ENCODE measurements at regions not wholly inside any gene's neighbourhood (a gene's known extent, or its start where the extent isn't known, plus 50 kb on each side); places are given as distances from the start of the nearest gene placed in this dataset.

DNA sequence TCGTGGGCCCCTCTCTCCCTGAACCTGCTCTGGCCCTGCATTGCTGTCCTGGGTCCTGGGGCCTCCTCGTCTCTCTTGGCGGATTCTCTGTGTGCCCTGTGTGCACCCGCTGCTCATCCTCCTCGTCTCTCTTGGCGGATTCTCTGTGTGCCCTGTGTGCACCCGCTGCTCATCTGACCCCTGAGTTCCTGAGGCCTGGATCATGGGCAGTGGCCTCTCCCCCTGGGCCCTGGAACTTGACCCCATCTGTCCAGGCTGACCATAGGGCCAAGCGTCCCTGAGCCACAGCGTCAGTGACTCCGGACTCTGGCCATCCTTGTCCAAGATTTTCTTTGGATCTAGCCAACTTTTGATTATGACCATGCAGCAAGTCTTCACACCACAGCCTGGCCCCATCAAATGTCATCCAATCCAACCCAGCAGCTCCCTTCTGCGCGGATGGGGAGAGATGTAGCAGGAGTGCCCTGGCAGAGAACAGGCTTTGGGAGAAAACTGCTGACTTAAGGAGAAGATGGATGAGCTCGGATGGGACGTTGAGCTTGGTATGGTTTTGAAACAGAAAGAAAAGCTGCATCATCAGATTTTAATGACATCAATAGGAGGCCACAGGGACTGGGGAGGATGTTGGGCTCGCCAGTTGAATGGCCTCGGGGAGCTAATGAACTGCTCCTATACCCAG, 455.1 kb upstream of the HS6ST1 start:
- no peak for DNase-seq

- DNase-seq: no peak
These were observed 455.9 kb upstream of the HS6ST1 start for GRCh38 chr2:128774320-128775216.

DNA sequence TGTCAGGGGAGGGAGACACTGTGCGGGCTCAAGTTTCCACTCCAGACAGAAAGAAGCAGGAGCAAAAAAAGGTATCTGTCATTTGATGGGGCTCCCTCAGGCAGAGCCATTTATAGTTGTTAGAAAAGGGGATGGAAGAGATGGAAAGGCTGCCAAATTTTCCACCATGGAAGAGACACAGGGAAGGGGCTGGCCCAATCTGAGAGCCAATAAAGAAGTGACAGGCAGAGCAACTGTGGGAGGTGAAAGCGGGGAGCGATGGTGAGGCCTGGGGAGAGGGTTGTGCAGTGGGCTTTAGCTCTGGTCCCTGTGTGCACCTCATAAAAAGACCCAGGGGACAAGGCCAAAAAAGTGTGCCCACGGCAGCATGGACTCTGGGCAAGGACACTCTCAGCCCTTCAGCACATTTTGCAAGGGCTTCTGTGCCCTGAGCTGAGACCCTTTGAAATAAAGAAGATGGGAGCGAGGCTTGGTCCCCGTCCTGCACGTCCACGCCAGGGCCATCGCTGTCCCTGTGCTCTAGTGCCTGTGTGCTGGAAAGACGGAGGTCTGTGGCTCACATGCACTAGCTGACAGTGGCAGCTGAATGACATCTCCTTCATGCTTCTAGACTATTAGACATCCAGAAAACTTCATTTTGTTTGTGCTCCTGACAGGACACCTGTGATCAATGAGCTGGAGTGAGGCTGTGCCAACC, 456.7 kb upstream of the HS6ST1 start:
- no peak for DNase-seq

DNA sequence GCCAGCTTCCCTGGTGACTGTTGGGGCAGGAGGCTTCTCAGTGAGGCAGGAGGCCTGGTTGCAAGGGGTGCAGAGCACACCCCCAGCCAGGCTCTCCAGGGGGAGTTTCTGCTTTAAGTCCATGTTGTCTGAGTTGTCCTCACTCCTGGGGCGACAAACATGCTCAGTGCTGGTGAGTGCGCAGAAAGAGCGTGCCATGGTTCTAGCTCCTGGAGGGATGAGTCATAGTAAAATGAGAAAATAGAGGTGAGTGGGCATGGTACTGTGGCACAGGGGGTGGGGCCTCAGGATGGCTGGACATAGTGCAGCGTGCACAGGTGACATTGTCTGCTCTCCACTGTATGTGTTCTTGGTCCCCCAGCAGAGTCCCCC, 457.2 kb upstream of the HS6ST1 start:
- DNase-seq: no peak

GRCh38 chr2:128776461-128777195, 458.0 kb upstream of the HS6ST1 start:
- no peak for DNase-seq

DNA sequence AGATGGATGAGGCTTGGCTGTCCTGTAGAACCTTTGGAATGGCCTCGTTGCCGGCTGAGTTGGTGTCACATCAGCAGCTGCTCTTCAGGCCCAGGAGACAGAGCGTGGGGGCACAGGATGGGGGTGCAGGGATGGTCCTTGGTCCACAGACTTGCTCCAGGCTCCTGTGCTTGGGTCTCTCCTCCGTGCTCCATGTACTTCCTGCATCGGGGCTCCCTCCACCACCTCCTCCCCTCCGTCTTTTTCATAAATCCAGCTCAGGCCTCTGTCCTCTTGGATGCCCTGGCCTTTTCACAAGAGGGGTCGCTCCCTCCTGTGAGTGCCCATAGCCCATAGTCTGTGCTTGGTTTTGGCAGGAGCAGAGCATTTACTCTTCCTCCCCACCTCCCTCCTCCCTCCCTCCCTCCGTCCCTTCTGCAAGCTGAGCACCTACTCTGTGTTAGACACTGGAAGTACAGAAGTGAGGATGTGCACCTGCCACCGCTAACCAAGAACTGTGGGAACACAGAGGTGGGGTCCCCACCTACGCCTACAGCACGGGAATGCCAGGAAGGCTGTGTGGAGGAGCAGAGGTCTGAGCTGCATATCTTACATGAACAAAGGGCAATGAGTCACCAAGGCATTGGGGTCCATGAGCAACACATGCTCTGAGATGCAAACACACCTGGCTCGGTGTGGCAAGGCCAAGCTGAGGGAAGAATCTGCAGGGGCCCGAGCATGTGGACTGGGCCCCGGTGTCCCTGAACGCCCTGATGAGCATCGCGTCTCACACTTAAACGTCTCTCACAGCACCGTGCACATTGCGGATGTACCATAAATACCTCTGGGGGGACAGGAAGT, 458.7 kb upstream of the HS6ST1 start:
- no peak for DNase-seq

- no peak for DNase-seq
These were observed 460.2 kb upstream of the HS6ST1 start for GRCh38 chr2:128778843-128779242.

- DNase-seq: no peak
These were observed 460.8 kb upstream of the HS6ST1 start for GRCh38 chr2:128779301-128780095.

GRCh38 chr2:128780434-128781080, 461.9 kb upstream of the HS6ST1 start:
- DNase-seq: no peak

- DNase-seq: no peak
These were observed 462.5 kb upstream of the HS6ST1 start for GRCh38 chr2:128781166-128781565.

GRCh38 chr2:128781585-128782385, 463.1 kb upstream of the HS6ST1 start:
- DNase-seq: no peak

DNA sequence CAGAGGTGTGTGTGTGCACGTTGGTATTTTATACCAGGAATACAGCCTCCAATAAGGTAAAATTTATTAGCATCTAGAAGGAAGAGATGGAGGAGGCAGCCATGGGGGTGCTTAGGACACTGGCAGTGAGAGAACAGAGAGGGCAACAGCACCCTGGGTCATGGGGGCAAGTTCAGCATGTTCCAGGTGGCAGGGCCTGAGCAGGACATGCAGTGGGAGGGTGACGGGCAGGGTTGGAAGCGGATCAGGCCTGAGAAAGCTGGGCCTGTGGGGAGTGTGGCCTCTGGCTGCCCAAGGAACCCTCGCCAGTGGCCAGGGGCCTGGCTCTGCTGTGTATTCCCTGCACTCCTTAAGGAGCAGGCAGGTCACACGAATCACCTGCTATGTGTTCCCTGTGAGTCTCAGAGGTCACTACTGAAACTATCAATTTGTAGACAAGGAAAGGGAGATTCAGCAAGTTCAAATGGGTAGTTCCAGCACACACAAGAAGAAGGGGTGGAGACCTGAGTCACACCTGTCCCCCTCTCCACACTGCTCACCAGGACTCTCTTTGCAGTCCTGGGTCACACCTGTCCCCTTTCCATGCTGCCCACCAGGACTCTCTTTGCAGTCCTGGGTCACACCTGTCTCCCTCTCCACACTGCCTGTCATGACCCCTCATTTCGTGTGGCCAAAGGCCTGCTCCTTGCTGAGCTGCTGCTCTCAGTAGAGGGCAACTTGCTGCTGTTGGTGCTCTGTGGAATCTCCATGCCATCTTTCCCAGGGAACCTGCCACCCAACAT, 463.9 kb upstream of the HS6ST1 start:
- DNase-seq: no peak

- no peak for DNase-seq
These were observed 464.6 kb upstream of the HS6ST1 start for GRCh38 chr2:128783193-128783671.

DNA sequence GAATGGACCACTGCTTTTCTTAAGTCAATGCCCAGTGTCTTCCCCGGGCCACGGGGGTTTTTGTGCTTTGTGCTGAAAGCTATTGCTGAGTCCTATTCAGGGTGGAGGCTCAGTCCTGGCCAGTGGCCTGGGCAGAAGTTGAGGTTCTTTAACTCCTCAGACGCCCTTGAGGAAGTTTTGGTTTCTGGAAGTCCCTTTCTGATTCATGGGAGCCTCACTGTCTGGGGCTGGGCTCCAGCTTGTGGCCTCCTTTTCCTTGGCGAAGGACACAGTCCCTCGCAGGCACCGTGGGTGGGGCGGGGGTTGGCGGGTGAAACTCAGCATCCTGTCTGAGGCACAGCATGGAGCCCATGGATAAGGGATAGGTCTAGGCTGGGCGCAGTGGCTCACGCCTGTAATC, 465.2 kb upstream of the HS6ST1 start:
- no peak for DNase-seq

DNA sequence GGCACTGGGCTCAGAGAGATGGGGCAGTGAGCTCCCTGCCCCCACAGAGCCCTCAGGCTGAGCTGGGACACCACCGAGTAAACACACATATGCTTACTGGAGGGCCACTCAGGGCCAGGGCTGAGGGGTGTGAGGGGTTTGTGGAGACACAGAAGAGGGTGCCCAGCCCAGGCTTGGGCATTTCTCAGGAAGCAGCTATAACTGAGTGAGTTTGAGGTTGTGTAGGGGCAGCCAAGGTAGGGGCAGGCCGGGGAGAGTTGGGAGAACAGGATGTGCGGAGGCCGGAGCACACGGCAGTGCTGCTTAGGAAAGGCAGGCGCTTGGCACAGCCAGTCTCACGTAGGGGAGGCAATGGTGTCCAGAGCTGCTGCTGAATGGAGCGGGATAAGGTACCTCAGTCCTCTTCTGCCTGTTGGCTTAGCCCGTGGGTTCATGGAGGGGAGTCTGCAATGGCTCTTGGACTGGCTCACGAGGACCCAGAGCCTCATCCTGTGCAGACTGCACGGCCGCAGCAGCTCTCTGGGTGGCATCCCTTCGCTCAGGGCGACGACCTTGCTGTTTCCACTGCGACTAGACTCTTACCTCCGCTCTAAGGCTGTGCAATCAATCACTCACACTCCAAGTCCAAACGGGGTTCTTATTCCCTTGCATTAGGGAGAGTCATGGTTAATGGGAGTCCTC, 466.1 kb upstream of the HS6ST1 start:
- DNase-seq: no peak

DNA sequence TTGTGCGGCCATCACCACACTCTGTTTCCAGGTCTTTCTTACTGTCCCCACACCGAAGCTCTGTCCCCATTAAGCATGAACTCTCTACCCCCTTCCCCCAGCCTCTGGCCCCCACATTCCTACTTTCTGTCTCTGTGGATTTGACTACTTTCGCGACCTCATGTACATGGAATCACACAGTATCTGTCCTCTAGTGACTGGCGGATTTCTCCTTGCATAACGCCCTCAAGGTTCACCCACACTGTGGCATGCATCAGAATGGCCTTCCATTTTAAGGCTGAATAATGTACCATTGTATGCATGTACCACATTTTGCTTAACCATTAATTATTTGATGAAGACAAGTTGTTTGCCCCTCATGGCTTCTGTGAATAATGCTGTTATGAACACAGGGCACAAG, 467.6 kb upstream of the HS6ST1 start:
- DNase-seq: no peak

DNA sequence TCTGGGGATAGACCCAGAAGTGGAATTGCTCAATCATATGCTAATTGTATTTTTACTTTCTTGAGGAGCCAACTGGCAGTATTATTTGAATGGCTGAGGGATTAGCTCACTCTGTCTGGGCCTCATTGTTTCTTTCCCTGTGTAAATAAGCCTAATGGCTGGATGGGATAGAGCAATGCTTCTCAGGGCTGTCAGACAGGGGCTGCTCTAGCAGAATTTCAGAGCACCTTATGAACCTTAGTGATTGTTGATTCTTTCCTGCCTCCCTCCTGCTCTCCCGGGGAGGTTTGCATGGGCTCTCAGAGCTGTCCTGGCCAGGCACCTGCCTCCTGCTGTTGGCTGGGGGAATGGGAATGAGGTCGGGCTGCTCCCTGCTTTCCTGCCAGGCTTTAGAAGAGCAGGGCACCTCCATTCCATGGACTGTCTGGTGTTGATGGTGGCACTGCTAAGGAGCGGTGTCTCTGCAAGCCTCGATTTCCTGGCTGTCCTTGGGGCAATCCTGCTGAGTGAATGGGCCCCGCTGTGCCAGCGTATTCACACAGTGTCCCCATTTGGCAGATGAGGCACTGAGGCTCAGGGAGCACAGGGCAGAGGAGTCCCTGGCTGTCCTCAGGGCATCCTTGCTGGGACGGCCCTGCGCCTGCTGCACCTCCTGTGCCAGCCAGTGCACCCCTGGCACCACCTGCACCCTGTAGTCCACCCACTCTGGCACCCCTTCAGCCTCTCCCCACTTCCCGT, 468.2 kb upstream of the HS6ST1 start:
- no peak for DNase-seq

Measured in GOT3 (cell line).